ENCODE measurements at regions not wholly inside any gene's neighbourhood (a gene's known extent, or its start where the extent isn't known, plus 50 kb on each side); places are given as distances from the start of the nearest gene placed in this dataset.

DNA sequence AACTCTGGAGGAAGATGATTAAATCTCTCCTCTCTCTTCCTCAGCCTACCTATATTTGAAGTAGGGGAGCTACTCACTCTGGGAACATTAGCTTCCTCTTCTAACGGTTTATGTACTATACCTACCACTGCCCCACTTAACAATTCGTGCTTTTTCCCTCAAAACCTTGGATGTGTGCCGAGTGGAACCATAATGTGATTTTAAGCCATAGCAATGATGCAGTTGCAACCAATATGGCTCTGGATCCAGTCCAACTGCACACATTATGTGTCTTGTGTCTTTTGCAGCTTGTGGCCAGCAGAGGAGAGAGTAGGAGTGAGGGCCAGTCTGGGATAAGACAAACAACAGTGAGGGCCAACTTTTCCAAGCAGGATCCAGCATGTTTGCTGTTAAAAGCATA is 170.7 kb downstream of the GATA3 start:
- intact Hi-C loops (cut with micrococcal nuclease; ENCODE audit: unreplicated experiment) (no loop called here), in situ Hi-C loops (cut with MboI) (no loop called here)
- WGBS (ENCODE audit: insufficient coverage, insufficient replicate concordance, low lambda C conversion rate, missing lambda C conversion rate), result 0% methylated on average over 3 of the region's 3 CpGs
- no peak overlapping the region for H3K9ac ChIP-seq (ENCODE audit: control insufficient read depth, insufficient read depth, low read length)
- no peaks in the 10 kb centered on the region for H3K36me3 ChIP-seq (ENCODE audit: control insufficient read depth in 2 of 2, insufficient read depth in 2 of 2, low read length in 1 of 2)
- CTCF ChIA-PET, result no interaction called here
- H3K79me2 ChIP-seq (ENCODE audit: control insufficient read depth, insufficient read depth, low read length), result no peaks in the 10 kb centered on the region
- no peak for FAIRE-seq
- no peak for ATAC-seq
- no peak overlapping the region for H3K27ac ChIP-seq (ENCODE audit: control insufficient read depth, insufficient read depth)
- no peak for DNase-seq (ENCODE audit: low read depth, low spot score)
- H3K27me3 ChIP-seq (replicated peaks in 1 of 2; ENCODE audit: control insufficient read depth in 2 of 2, insufficient read depth in 2 of 2, low read length in 1 of 2), result no peaks in the 10 kb centered on the region
- TF ChIP-seq TARDBP (IDR thresholded peaks at IDR 0.05; ENCODE audit: borderline replicate concordance) (no peak), POLR2A (IDR thresholded peaks at IDR 0.05; ENCODE audit: low read depth, low read length) (no peak), FOS (IDR thresholded peaks at IDR 0.05; ENCODE audit: borderline replicate concordance, extremely low read depth, insufficient read length) (no peak), ZNF24 (IDR thresholded peaks at IDR 0.05) (no peak), NFXL1 (IDR thresholded peaks at IDR 0.05; ENCODE audit: borderline replicate concordance) (no peak), PAX8 (IDR thresholded peaks at IDR 0.05) (no peak), IKZF2 (IDR thresholded peaks at IDR 0.05) (no peak), MEF2A (IDR thresholded peaks at IDR 0.05; ENCODE audit: insufficient read depth, low read depth, low read length) (no peak)
- TF ChIP-seq, protein P1, sequence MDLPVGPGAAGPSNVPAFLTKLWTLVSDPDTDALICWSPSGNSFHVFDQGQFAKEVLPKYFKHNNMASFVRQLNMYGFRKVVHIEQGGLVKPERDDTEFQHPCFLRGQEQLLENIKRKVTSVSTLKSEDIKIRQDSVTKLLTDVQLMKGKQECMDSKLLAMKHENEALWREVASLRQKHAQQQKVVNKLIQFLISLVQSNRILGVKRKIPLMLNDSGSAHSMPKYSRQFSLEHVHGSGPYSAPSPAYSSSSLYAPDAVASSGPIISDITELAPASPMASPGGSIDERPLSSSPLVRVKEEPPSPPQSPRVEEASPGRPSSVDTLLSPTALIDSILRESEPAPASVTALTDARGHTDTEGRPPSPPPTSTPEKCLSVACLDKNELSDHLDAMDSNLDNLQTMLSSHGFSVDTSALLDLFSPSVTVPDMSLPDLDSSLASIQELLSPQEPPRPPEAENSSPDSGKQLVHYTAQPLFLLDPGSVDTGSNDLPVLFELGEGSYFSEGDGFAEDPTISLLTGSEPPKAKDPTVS (IDR thresholded peaks at IDR 0.05; ENCODE audit: low read depth, low read length), result no peak
- TF ChIP-seq, protein P2, sequence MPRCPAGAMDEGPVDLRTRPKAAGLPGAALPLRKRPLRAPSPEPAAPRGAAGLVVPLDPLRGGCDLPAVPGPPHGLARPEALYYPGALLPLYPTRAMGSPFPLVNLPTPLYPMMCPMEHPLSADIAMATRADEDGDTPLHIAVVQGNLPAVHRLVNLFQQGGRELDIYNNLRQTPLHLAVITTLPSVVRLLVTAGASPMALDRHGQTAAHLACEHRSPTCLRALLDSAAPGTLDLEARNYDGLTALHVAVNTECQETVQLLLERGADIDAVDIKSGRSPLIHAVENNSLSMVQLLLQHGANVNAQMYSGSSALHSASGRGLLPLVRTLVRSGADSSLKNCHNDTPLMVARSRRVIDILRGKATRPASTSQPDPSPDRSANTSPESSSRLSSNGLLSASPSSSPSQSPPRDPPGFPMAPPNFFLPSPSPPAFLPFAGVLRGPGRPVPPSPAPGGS (IDR thresholded peaks at IDR 0.05; ENCODE audit: borderline replicate concordance, insufficient read depth, low read depth, low read length, poor library complexity, severe bottlenecking), result no peak
- TF ChIP-seq, protein P3, sequence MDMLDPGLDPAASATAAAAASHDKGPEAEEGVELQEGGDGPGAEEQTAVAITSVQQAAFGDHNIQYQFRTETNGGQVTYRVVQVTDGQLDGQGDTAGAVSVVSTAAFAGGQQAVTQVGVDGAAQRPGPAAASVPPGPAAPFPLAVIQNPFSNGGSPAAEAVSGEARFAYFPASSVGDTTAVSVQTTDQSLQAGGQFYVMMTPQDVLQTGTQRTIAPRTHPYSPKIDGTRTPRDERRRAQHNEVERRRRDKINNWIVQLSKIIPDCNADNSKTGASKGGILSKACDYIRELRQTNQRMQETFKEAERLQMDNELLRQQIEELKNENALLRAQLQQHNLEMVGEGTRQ (IDR thresholded peaks at IDR 0.05; ENCODE audit: borderline replicate concordance, low read depth, low read length), result no peak
- H4K20me1 ChIP-seq (ENCODE audit: control insufficient read depth, insufficient read depth), result no peaks in the 10 kb centered on the region; the same call in 1 of the 2 replicates
- H3K4me3 ChIP-seq, result no peak overlapping the region
- no peaks in the 10 kb centered on the region for H3K4me1 ChIP-seq (ENCODE audit: control insufficient read depth, insufficient read depth, low read length)
- no TSS peak for BruUV-seq (replicated peaks)
- H2AFZ ChIP-seq (ENCODE audit: control insufficient read depth, low read depth, low read length), result no peak overlapping the region
- no peaks in the 10 kb centered on the region for H3K9me3 ChIP-seq (replicated peaks; ENCODE audit: control insufficient read depth, insufficient read depth, low read length)
- SMC1A ChIA-PET (ENCODE audit: uncharacterized antibody, unreplicated experiment), result no interaction called here
- RAD21 ChIA-PET (ENCODE audit: unreplicated experiment), result no interaction called here
- H3K4me2 ChIP-seq (ENCODE audit: control insufficient read depth, insufficient read depth), result no peak overlapping the region
- POLR2A ChIA-PET, result no interaction called here
